ENCODE measurements at regions not wholly inside any gene's neighbourhood (a gene's known extent, or its start where the extent isn't known, plus 50 kb on each side); places are given as distances from the start of the nearest gene placed in this dataset.

DNA sequence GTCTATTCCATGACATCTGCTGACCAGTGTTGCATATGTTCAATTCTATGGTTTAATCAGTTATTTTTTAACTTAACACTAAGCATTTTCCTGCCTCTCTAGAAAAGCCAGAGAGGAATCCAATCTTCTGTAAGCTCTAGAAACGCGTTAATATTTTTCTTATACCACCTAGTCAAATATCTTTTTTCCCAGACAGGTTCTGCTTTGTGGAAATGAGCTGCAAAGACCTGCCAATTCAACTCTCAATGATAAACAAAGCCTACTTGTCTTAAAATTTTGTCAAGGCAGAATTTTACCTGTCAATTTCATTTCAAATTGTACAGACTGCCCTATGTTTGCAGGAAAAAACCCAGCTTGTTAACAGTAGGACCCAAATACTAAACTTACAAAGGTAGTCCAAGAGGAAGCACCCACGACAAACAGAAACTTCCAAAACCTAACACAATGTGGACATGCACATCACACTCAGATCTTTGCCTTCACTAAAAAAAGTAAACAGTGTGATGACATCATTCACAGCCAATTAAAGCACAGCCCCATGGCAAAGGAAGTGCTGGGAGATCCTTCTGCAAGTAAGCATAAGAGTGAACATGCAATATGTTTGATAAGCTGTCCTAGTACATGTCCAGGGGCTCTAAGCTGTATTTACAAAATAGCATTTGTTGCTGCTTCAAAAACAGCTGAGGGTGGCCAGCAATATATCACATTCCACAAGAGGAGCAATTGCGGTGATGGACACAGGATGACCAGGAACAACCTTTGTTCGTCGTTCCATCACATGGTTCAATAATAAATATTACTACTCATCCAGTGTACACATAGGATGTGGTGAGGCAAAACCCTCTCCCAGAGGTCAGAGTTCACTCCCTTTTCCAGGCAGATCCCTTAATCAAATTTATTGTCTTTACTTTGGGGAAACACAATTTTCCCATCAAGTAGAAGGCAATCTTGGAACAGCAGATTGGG, 139.4 kb upstream of the TSC22D2 start:
- Histone ChIP-seq H3K27me3 (replicated peaks; ENCODE audit: insufficient read depth, low read depth, low read length, poor library complexity) (no peaks in the 10 kb centered on the region), H3K9me3 (ENCODE audit: low read depth, low read length, poor library complexity, severe bottlenecking) (no peaks in the 10 kb centered on the region), H3K36me3 (ENCODE audit: insufficient read depth, low read length, poor library complexity, severe bottlenecking) (no peaks in the 10 kb centered on the region), H3K27ac (ENCODE audit: low read depth, low read length, poor library complexity, severe bottlenecking) (no peak overlapping the region), H3K4me3 (ENCODE audit: low read depth, low read length, poor library complexity, severe bottlenecking) (no peak overlapping the region), H3K4me1 (ENCODE audit: insufficient read depth, low read length, poor library complexity, severe bottlenecking) (peaks cover 30% of the 10 kb centered on the region)
- ChIA-PET CTCF (no interaction called here), POLR2A (ENCODE audit: low non-redundant PET) (no interaction called here)
- no peak for DNase-seq (ENCODE audit: low spot score)
- TF ChIP-seq, protein P1, sequence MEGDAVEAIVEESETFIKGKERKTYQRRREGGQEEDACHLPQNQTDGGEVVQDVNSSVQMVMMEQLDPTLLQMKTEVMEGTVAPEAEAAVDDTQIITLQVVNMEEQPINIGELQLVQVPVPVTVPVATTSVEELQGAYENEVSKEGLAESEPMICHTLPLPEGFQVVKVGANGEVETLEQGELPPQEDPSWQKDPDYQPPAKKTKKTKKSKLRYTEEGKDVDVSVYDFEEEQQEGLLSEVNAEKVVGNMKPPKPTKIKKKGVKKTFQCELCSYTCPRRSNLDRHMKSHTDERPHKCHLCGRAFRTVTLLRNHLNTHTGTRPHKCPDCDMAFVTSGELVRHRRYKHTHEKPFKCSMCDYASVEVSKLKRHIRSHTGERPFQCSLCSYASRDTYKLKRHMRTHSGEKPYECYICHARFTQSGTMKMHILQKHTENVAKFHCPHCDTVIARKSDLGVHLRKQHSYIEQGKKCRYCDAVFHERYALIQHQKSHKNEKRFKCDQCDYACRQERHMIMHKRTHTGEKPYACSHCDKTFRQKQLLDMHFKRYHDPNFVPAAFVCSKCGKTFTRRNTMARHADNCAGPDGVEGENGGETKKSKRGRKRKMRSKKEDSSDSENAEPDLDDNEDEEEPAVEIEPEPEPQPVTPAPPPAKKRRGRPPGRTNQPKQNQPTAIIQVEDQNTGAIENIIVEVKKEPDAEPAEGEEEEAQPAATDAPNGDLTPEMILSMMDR (conservative IDR thresholded peaks at IDR 0.05; ENCODE audit: low read depth, low read length), result no peak
- TF ChIP-seq EZH2 (IDR thresholded peaks at IDR 0.05; ENCODE audit: borderline replicate concordance, low read depth, low read length, poor library complexity, severe bottlenecking), result no peak
- BruUV-seq (replicated peaks), result no TSS peak
- intact Hi-C loops (cut with micrococcal nuclease; ENCODE audit: unreplicated experiment), result no loop called here

DNA sequence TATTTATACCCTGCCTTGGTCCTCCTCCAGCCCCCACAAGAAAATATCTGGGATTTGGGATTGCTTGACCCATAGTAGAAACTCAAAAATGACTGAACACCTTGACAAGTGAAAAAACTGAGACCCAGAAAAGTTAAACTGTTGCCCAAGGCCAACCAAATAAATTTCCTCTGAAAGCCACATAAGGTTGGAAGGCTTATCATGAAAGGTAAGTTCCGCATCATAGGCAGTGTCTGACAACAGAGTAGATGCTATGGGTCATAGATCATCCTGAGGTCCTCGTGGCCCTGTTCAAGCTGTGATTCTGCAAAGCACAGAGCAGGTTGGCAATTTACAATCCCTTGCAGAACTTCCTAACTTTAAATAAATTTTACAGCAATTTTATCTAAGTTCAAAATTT, 140.8 kb upstream of the TSC22D2 start:
- no peak for DNase-seq (ENCODE audit: low spot score)
- no peaks in the 10 kb centered on the region for H3K9me3 ChIP-seq (ENCODE audit: low read depth, low read length, poor library complexity, severe bottlenecking)
- no peak overlapping the region for H3K27ac ChIP-seq (ENCODE audit: low read depth, low read length, poor library complexity, severe bottlenecking)
- TF ChIP-seq EZH2 (IDR thresholded peaks at IDR 0.05; ENCODE audit: borderline replicate concordance, low read depth, low read length, poor library complexity, severe bottlenecking), result no peak
- TF ChIP-seq, protein P1 (conservative IDR thresholded peaks at IDR 0.05; ENCODE audit: low read depth, low read length), result no peak
- no TSS peak for BruUV-seq (replicated peaks)
- ChIA-PET CTCF (no interaction called here), POLR2A (ENCODE audit: low non-redundant PET) (no interaction called here)
- intact Hi-C loops (cut with micrococcal nuclease; ENCODE audit: unreplicated experiment), result no loop called here
- H3K4me3 ChIP-seq (ENCODE audit: low read depth, low read length, poor library complexity, severe bottlenecking), result no peak overlapping the region
- H3K36me3 ChIP-seq (ENCODE audit: insufficient read depth, low read length, poor library complexity, severe bottlenecking), result no peaks in the 10 kb centered on the region
- H3K27me3 ChIP-seq (replicated peaks; ENCODE audit: insufficient read depth, low read depth, low read length, poor library complexity), result no peaks in the 10 kb centered on the region
- H3K4me1 ChIP-seq (ENCODE audit: insufficient read depth, low read length, poor library complexity, severe bottlenecking), result peaks cover 35% of the 10 kb centered on the region

DNA sequence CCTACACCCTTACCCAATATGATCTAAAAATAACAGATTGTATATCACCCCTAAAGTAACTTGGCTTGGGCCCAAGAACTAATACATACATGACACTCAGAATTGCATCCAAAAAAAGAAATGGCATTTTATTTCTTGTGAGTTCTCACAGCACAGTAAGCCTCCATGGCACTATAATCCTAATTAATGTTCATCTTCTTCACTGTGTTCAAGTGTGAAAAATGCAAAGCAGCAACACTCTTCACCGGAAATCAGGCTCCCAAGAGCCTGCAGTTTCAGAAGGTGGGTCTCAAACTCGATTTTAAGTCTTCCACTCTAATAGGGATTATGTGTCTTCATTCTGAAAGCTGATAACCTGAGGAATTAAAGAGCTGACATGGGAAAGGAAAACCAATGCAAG, 142.8 kb upstream of the TSC22D2 start:
- DNase-seq (ENCODE audit: low spot score), result peak; percentile 82
- no peak for TF ChIP-seq EZH2 (IDR thresholded peaks at IDR 0.05; ENCODE audit: borderline replicate concordance, low read depth, low read length, poor library complexity, severe bottlenecking)
- TF ChIP-seq, protein P1 (conservative IDR thresholded peaks at IDR 0.05; ENCODE audit: low read depth, low read length), result no peak
- Histone ChIP-seq H3K27ac (ENCODE audit: low read depth, low read length, poor library complexity, severe bottlenecking) (peak overlapping the region; percentile 56), H3K4me1 (ENCODE audit: insufficient read depth, low read length, poor library complexity, severe bottlenecking) (peaks cover 41% of the 10 kb centered on the region), H3K4me3 (ENCODE audit: low read depth, low read length, poor library complexity, severe bottlenecking) (peak overlapping the region; percentile 6), H3K27me3 (replicated peaks; ENCODE audit: insufficient read depth, low read depth, low read length, poor library complexity) (no peaks in the 10 kb centered on the region), H3K36me3 (ENCODE audit: insufficient read depth, low read length, poor library complexity, severe bottlenecking) (no peaks in the 10 kb centered on the region), H3K9me3 (ENCODE audit: low read depth, low read length, poor library complexity, severe bottlenecking) (no peaks in the 10 kb centered on the region)
- intact Hi-C loops (cut with micrococcal nuclease; ENCODE audit: unreplicated experiment), result no loop called here
- CTCF ChIA-PET, result no interaction called here
- BruUV-seq (replicated peaks), result no TSS peak
- POLR2A ChIA-PET (ENCODE audit: low non-redundant PET), result no interaction called here
